ENCODE measurements at regions not wholly inside any gene's neighbourhood (a gene's known extent, or its start where the extent isn't known, plus 50 kb on each side); places are given as distances from the start of the nearest gene placed in this dataset.
A peak's percentile ranks its signal among the peaks of the same experiment; 100 is the strongest.

DNA sequence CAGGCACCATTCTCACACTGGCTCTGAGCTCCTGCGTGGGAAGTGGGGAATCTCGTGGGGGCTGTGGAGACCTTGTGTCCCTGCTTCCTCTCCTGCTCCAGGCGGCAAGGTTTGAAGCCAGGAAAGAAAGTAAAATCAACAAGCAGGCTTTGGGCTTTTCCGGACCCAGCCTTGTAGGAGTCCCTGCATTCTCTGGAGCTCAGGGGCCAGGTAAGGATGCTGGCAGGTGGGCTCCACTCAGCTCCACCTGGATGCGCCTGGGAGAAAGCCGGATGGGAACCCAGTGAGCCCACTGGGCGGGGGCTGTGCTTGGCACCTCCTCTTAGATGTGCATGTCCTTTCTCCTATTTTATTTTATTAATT is 362.5 kb downstream of the SEC14L1 start:
- no peak for DNase-seq (ENCODE audit: low spot score)
- no peak for TF ChIP-seq CTCF (IDR thresholded peaks at IDR 0.05; ENCODE audit: extremely low read depth, insufficient read depth, missing control alignments)
- in situ Hi-C loops (cut with MboI; ENCODE audit: low pct_unique_long_range_greater_than_20kb, low sequenced_read_pairs, unreplicated experiment) = no loop called here

- in situ Hi-C loops (cut with MboI; ENCODE audit: low pct_unique_long_range_greater_than_20kb, low sequenced_read_pairs, unreplicated experiment) = no loop called here
- no peak for TF ChIP-seq CTCF (IDR thresholded peaks at IDR 0.05; ENCODE audit: extremely low read depth, insufficient read depth, missing control alignments)
- DNase-seq (ENCODE audit: low spot score) = no peak
These were observed 363.3 kb downstream of the SEC14L1 start for GRCh38 chr17:77503916-77504651.

GRCh38 chr17:77504652-77505155 is 363.9 kb downstream of the SEC14L1 start:
- TF ChIP-seq CTCF (IDR thresholded peaks at IDR 0.05; ENCODE audit: extremely low read depth, insufficient read depth, missing control alignments) = no peak
- in situ Hi-C loops (cut with MboI; ENCODE audit: low pct_unique_long_range_greater_than_20kb, low sequenced_read_pairs, unreplicated experiment) = no loop called here
- DNase-seq (ENCODE audit: low spot score) = no peak

- in situ Hi-C loops (cut with MboI; ENCODE audit: low pct_unique_long_range_greater_than_20kb, low sequenced_read_pairs, unreplicated experiment) = no loop called here
- no peak for TF ChIP-seq CTCF (IDR thresholded peaks at IDR 0.05; ENCODE audit: extremely low read depth, insufficient read depth, missing control alignments)
- no peak for DNase-seq (ENCODE audit: low spot score)
These were observed 364.4 kb downstream of the SEC14L1 start for GRCh38 chr17:77505181-77505639.

DNA sequence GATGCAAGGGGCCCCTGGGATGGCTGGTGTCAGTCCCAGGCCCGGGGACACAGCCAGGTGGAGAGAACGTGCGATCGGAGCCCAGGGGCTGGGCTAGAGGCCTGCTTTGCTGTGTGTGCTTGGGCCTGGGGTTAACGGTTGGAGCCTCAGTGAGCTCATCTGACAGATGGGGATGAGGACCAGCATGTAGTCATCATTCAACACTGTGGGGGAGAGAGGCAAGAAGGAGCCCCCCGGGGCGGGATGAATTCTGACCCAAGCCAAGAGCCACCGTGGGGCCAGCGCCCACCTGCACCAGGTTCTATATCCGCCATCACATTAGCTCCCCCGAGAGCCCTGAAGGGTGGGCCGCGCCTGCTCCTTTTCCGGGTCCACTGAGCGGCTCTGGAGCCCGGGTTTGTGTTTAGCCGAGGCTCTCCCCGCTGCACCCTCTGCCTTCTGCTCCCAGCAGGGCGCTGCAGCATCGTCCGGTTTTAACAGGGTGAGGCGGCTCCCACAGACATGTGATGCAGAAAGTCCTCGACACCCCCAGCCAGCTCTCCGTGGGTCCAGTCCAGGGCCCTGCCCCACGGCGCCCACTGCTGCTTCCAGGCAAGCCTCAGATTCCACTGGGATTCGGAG is 365.7 kb downstream of the SEC14L1 start:
- DNase-seq (ENCODE audit: low spot score) = peak; percentile 7
- in situ Hi-C loops (cut with MboI; ENCODE audit: low pct_unique_long_range_greater_than_20kb, low sequenced_read_pairs, unreplicated experiment) = no loop called here

More for the DNA sequence above, 365.7 kb downstream of the SEC14L1 start:
- no peak for TF ChIP-seq CTCF (IDR thresholded peaks at IDR 0.05; ENCODE audit: extremely low read depth, insufficient read depth, missing control alignments)

All from GM13977 (cell line).